Caco-2 (cell line): ENCODE measurements at regions not wholly inside any gene's neighbourhood (a gene's known extent, or its start where the extent isn't known, plus 50 kb on each side); places are given as distances from the start of the nearest gene placed in this dataset.

ENCODE experiments used
- BruUV-seq: library from RNA; stranded (reverse); fragments of 400-500 nt; replicated peaks from 2 replicates; lab custom pipeline; 2021; lab: Mats Ljungman, UMichigan
- CTCF ChIA-PET: fragments of 300-600 bp; sonication (Branson Sonifier 250); formaldehyde crosslinking; loops from one replicate; lab custom pipeline; 2022; ENCODE audit warnings: antibody characterized with exemption; lab: Charles Lee
- POLR2A ChIA-PET: fragments of 300-600 bp; sonication (Branson Sonifier 250); formaldehyde crosslinking; loops from one replicate; lab custom pipeline; 2022; ENCODE audit warnings: antibody characterized with exemption; lab: Charles Lee
- DNase-seq, 2 experiments: peaks; one replicate each; pipeline versions ENCODE4 v3.0.0 to v3.0.0-alpha.2; 2020 to 2022
- H3K27me3 ChIP-seq: replicated peaks from 2 replicates; pipeline ENCODE4 v1.6.0; 2011; ENCODE audit warnings: low read length; ENCODE audit not compliant: control insufficient read depth, insufficient read depth
- H3K36me3 ChIP-seq: 2 replicates; pipeline ENCODE4 v1.5.1; 2011; ENCODE audit warnings: low read length; ENCODE audit not compliant: control insufficient read depth, insufficient read depth
- H3K4me1 ChIP-seq: fragments of 250-450 bp; sonication (Bioruptor Pico); 2 replicates; pipeline ENCODE4 v1.5.1; 2020; ENCODE audit warnings: mild to moderate bottlenecking
- H3K4me3 ChIP-seq: 2 replicates; pipeline ENCODE4 v1.5.1; 2011; ENCODE audit warnings: low read depth, mild to moderate bottlenecking, control low read depth, low read length
- H3K9me3 ChIP-seq: fragments of 250-450 bp; sonication (Bioruptor Pico); 2 replicates; pipeline ENCODE4 v1.5.1; 2020; ENCODE audit warnings: mild to moderate bottlenecking, moderate library complexity
- H3K27ac Mint-ChIP-seq: one replicate; pipeline ENCODE4 v1.8.0; 2022; ENCODE audit warnings: mixed read lengths; ENCODE audit not compliant: unreplicated experiment
- H3K27me3 Mint-ChIP-seq: one replicate; pipeline ENCODE4 v1.8.0; 2022; ENCODE audit warnings: mixed read lengths; ENCODE audit not compliant: insufficient read depth, unreplicated experiment
- H3K36me3 Mint-ChIP-seq: one replicate; pipeline ENCODE4 v1.8.0; 2022; ENCODE audit warnings: mild to moderate bottlenecking, mixed read lengths; ENCODE audit not compliant: insufficient read depth, unreplicated experiment
- H3K4me1 Mint-ChIP-seq: one replicate; pipeline ENCODE4 v1.8.0; 2022; ENCODE audit warnings: low read depth, mixed read lengths; ENCODE audit not compliant: unreplicated experiment
- H3K4me3 Mint-ChIP-seq: one replicate; pipeline ENCODE4 v1.8.0; 2022; ENCODE audit warnings: mild to moderate bottlenecking, moderate library complexity, mixed read lengths; ENCODE audit not compliant: unreplicated experiment
- H3K9me3 Mint-ChIP-seq: one replicate; pipeline ENCODE4 v1.8.0; 2022; ENCODE audit warnings: mixed read lengths; ENCODE audit not compliant: unreplicated experiment
- intact Hi-C: fragments of 100-400 bp; cut with micrococcal nuclease; formaldehyde crosslinking; loops from one replicate; pipeline ENCODE4 v1.10.0; 2022; ENCODE audit not compliant: unreplicated experiment
- TF ChIP-seq, protein P1 (sequence below), 2 experiments: fragments of 200-600 bp in 1 of 2; IDR thresholded peaks; 1 replicate in 1 of 2; 2 replicates in 1 of 2; pipeline versions ENCODE4 v1.5.1 to v1.8.0; 2011 to 2022; ENCODE audit warnings: antibody characterized with exemption in 1 of 2, control low read depth in 1 of 2, inconsistent platforms in 1 of 2, low read depth in 1 of 2, low read length in 1 of 2, mild to moderate bottlenecking in 1 of 2, moderate library complexity in 1 of 2; ENCODE audit not compliant: insufficient read depth in 1 of 2, severe bottlenecking in 1 of 2, unreplicated experiment in 1 of 2

GRCh38 chr15:24621630-24622215, 53.9 kb upstream of the NPAP1 start:
- Mint-ChIP-seq H3K27ac (no peak overlapping the region), H3K36me3 (no peaks in the 10 kb centered on the region), H3K4me1 (no peaks in the 10 kb centered on the region), H3K4me3 (no peak overlapping the region), H3K9me3 (peaks cover 49% of the 10 kb centered on the region), H3K27me3 (no peaks in the 10 kb centered on the region)
- TF ChIP-seq, protein P1, sequence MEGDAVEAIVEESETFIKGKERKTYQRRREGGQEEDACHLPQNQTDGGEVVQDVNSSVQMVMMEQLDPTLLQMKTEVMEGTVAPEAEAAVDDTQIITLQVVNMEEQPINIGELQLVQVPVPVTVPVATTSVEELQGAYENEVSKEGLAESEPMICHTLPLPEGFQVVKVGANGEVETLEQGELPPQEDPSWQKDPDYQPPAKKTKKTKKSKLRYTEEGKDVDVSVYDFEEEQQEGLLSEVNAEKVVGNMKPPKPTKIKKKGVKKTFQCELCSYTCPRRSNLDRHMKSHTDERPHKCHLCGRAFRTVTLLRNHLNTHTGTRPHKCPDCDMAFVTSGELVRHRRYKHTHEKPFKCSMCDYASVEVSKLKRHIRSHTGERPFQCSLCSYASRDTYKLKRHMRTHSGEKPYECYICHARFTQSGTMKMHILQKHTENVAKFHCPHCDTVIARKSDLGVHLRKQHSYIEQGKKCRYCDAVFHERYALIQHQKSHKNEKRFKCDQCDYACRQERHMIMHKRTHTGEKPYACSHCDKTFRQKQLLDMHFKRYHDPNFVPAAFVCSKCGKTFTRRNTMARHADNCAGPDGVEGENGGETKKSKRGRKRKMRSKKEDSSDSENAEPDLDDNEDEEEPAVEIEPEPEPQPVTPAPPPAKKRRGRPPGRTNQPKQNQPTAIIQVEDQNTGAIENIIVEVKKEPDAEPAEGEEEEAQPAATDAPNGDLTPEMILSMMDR (IDR thresholded peaks at IDR 0.05; ENCODE audit: insufficient read depth in 1 of 2, low read depth in 1 of 2, low read length in 1 of 2, severe bottlenecking in 1 of 2, unreplicated experiment in 1 of 2): no peak
- Histone ChIP-seq H3K9me3 (peaks cover 5% of the 10 kb centered on the region), H3K4me3 (no peak overlapping the region), H3K4me1 (no peaks in the 10 kb centered on the region), H3K27me3 (no peaks in the 10 kb centered on the region), H3K36me3 (no peaks in the 10 kb centered on the region)
- no peak for DNase-seq
- POLR2A ChIA-PET: no interaction called here
- intact Hi-C loops: no loop called here
- CTCF ChIA-PET: no interaction called here
- BruUV-seq: no TSS peak
